ENCODE measurements at regions not wholly inside any gene's neighbourhood (a gene's known extent, or its start where the extent isn't known, plus 50 kb on each side); places are given as distances from the start of the nearest gene placed in this dataset.
"Not testable (repeated sequence)": the region's sequence is repeated elsewhere in the genome, so short reads cannot be mapped to it uniquely, and the experiment has no call there.

GRCh38 chr1:100597061-100597741 lies 59.3 kb downstream of the GPR88 start:
- Mint-ChIP-seq H3K4me1 (ENCODE audit: low read depth) (no peaks in the 10 kb centered on the region), H3K9me3 (peaks cover 23% of the 10 kb centered on the region), H3K27ac (no peak overlapping the region), H3K36me3 (ENCODE audit: low read depth) (no peaks in the 10 kb centered on the region), H3K4me3 (no peak overlapping the region), H3K27me3 (no peaks in the 10 kb centered on the region)

GRCh38 chr1:100597784-100598183 lies 59.8 kb downstream of the GPR88 start:
- no peaks in the 10 kb centered on the region for H3K27me3 Mint-ChIP-seq
- no peak overlapping the region for H3K4me3 Mint-ChIP-seq
- H3K27ac Mint-ChIP-seq, result no peak overlapping the region

GRCh38 chr1:100600377-100600776 lies 62.4 kb downstream of the GPR88 start:
- not testable (repeated sequence) for H3K4me3 Mint-ChIP-seq; H3K27me3 Mint-ChIP-seq; H3K36me3 Mint-ChIP-seq (ENCODE audit: low read depth); H3K4me1 Mint-ChIP-seq (ENCODE audit: low read depth); H3K27ac Mint-ChIP-seq
- H3K9me3 Mint-ChIP-seq, result peaks cover 33% of the 10 kb centered on the region

More at GRCh38 chr1:100597784-100598183, 59.8 kb downstream of the GPR88 start:
- Mint-ChIP-seq H3K36me3 (ENCODE audit: low read depth) (no peaks in the 10 kb centered on the region), H3K9me3 (peaks cover 29% of the 10 kb centered on the region), H3K4me1 (ENCODE audit: low read depth) (no peaks in the 10 kb centered on the region)

- not testable (repeated sequence) for H3K36me3 Mint-ChIP-seq (ENCODE audit: low read depth); H3K4me1 Mint-ChIP-seq (ENCODE audit: low read depth); H3K27ac Mint-ChIP-seq; H3K27me3 Mint-ChIP-seq; H3K4me3 Mint-ChIP-seq
- H3K9me3 Mint-ChIP-seq, result peaks cover 28% of the 10 kb centered on the region
Measured at GRCh38 chr1:100602028-100602427, 64.1 kb downstream of the GPR88 start.

- Mint-ChIP-seq H3K4me1 (ENCODE audit: low read depth) (no peaks in the 10 kb centered on the region), H3K27me3 (peaks cover 13% of the 10 kb centered on the region), H3K9me3 (peaks cover 22% of the 10 kb centered on the region), H3K4me3 (no peak overlapping the region), H3K36me3 (ENCODE audit: low read depth) (no peaks in the 10 kb centered on the region), H3K27ac (no peak overlapping the region)
Measured at GRCh38 chr1:100604372-100604771, 66.4 kb downstream of the GPR88 start.

- Mint-ChIP-seq H3K4me1 (ENCODE audit: low read depth) (no peaks in the 10 kb centered on the region), H3K27me3 (peaks cover 13% of the 10 kb centered on the region), H3K9me3 (peaks cover 15% of the 10 kb centered on the region), H3K36me3 (ENCODE audit: low read depth) (no peaks in the 10 kb centered on the region), H3K27ac (no peak overlapping the region), H3K4me3 (no peak overlapping the region)
Measured at GRCh38 chr1:100606438-100606837, 68.5 kb downstream of the GPR88 start.

GRCh38 chr1:100607628-100608240 lies 69.8 kb downstream of the GPR88 start:
- Mint-ChIP-seq H3K9me3 (peaks cover 4% of the 10 kb centered on the region), H3K4me1 (ENCODE audit: low read depth) (no peaks in the 10 kb centered on the region), H3K27ac (no peak overlapping the region), H3K36me3 (ENCODE audit: low read depth) (no peaks in the 10 kb centered on the region), H3K27me3 (peaks cover 13% of the 10 kb centered on the region), H3K4me3 (no peak overlapping the region)

GRCh38 chr1:100609849-100610248 lies 71.9 kb downstream of the GPR88 start:
- peaks cover 9% of the 10 kb centered on the region for H3K27me3 Mint-ChIP-seq
- no peak overlapping the region for H3K4me3 Mint-ChIP-seq
- peaks cover 17% of the 10 kb centered on the region for H3K4me1 Mint-ChIP-seq (ENCODE audit: low read depth)
- no peaks in the 10 kb centered on the region for H3K36me3 Mint-ChIP-seq (ENCODE audit: low read depth)
- H3K9me3 Mint-ChIP-seq, result no peaks in the 10 kb centered on the region
- H3K27ac Mint-ChIP-seq, result no peak overlapping the region

- Mint-ChIP-seq H3K4me1 (ENCODE audit: low read depth) (peaks cover 17% of the 10 kb centered on the region), H3K9me3 (no peaks in the 10 kb centered on the region), H3K27ac (no peak overlapping the region), H3K27me3 (peaks cover 4% of the 10 kb centered on the region), H3K4me3 (no peak overlapping the region), H3K36me3 (ENCODE audit: low read depth) (no peaks in the 10 kb centered on the region)
Measured at GRCh38 chr1:100611086-100611485, 73.1 kb downstream of the GPR88 start.

GRCh38 chr1:100612540-100612939 lies 74.6 kb downstream of the GPR88 start:
- H3K9me3 Mint-ChIP-seq, result no peaks in the 10 kb centered on the region
- no peak overlapping the region for H3K27ac Mint-ChIP-seq
- no peaks in the 10 kb centered on the region for H3K36me3 Mint-ChIP-seq (ENCODE audit: low read depth)
- peaks cover 17% of the 10 kb centered on the region for H3K4me1 Mint-ChIP-seq (ENCODE audit: low read depth)
- H3K27me3 Mint-ChIP-seq, result peaks cover 4% of the 10 kb centered on the region
- H3K4me3 Mint-ChIP-seq, result no peak overlapping the region

GRCh38 chr1:100613817-100614559 lies 76.0 kb downstream of the GPR88 start:
- no peaks in the 10 kb centered on the region for H3K36me3 Mint-ChIP-seq (ENCODE audit: low read depth)
- no peaks in the 10 kb centered on the region for H3K27me3 Mint-ChIP-seq
- H3K4me1 Mint-ChIP-seq (ENCODE audit: low read depth), result peaks cover 17% of the 10 kb centered on the region
- no peaks in the 10 kb centered on the region for H3K9me3 Mint-ChIP-seq
- no peak overlapping the region for H3K4me3 Mint-ChIP-seq
- H3K27ac Mint-ChIP-seq, result no peak overlapping the region

- peaks cover 17% of the 10 kb centered on the region for H3K4me1 Mint-ChIP-seq (ENCODE audit: low read depth)
- no peaks in the 10 kb centered on the region for H3K9me3 Mint-ChIP-seq
- peak overlapping the region; percentile 68 for H3K27ac Mint-ChIP-seq
- H3K4me3 Mint-ChIP-seq, result peak overlapping the region; percentile 42
- no peaks in the 10 kb centered on the region for H3K36me3 Mint-ChIP-seq (ENCODE audit: low read depth)
- no peaks in the 10 kb centered on the region for H3K27me3 Mint-ChIP-seq
Measured at GRCh38 chr1:100614570-100614969, 76.6 kb downstream of the GPR88 start.

GRCh38 chr1:100615686-100616085 lies 77.7 kb downstream of the GPR88 start:
- Mint-ChIP-seq H3K27me3 (no peaks in the 10 kb centered on the region), H3K27ac (no peak overlapping the region), H3K4me3 (no peak overlapping the region), H3K4me1 (ENCODE audit: low read depth) (peaks cover 17% of the 10 kb centered on the region), H3K9me3 (no peaks in the 10 kb centered on the region), H3K36me3 (ENCODE audit: low read depth) (no peaks in the 10 kb centered on the region)

GRCh38 chr1:100616121-100616621 lies 78.2 kb downstream of the GPR88 start:
- no peak overlapping the region for H3K27ac Mint-ChIP-seq
- no peaks in the 10 kb centered on the region for H3K9me3 Mint-ChIP-seq
- no peak overlapping the region for H3K4me3 Mint-ChIP-seq
- peaks cover 17% of the 10 kb centered on the region for H3K4me1 Mint-ChIP-seq (ENCODE audit: low read depth)
- no peaks in the 10 kb centered on the region for H3K36me3 Mint-ChIP-seq (ENCODE audit: low read depth)
- H3K27me3 Mint-ChIP-seq, result no peaks in the 10 kb centered on the region

GRCh38 chr1:100622037-100622436 lies 84.1 kb downstream of the GPR88 start:
- peak overlapping the region; percentile 4 for H3K27ac Mint-ChIP-seq
- H3K27me3 Mint-ChIP-seq, result no peaks in the 10 kb centered on the region
- H3K4me1 Mint-ChIP-seq (ENCODE audit: low read depth), result peaks cover 19% of the 10 kb centered on the region
- no peaks in the 10 kb centered on the region for H3K36me3 Mint-ChIP-seq (ENCODE audit: low read depth)
- H3K9me3 Mint-ChIP-seq, result no peaks in the 10 kb centered on the region
- no peak overlapping the region for H3K4me3 Mint-ChIP-seq
